GM19372 (cell line): ENCODE measurements at regions not wholly inside any gene's neighbourhood (a gene's known extent, or its start where the extent isn't known, plus 50 kb on each side); places are given as distances from the start of the nearest gene placed in this dataset.
"Not testable (repeated sequence)": the region's sequence is repeated elsewhere in the genome, so short reads cannot be mapped to it uniquely, and the experiment has no call there.

Source experiments
- ATAC-seq: cut with Tn5 transposase; IDR thresholded peaks from one replicate; pipeline ENCODE4 v1.9.1; 2021; ENCODE audit warnings: mild to moderate bottlenecking, low read depth, moderate library complexity; ENCODE audit not compliant: unreplicated experiment

DNA sequence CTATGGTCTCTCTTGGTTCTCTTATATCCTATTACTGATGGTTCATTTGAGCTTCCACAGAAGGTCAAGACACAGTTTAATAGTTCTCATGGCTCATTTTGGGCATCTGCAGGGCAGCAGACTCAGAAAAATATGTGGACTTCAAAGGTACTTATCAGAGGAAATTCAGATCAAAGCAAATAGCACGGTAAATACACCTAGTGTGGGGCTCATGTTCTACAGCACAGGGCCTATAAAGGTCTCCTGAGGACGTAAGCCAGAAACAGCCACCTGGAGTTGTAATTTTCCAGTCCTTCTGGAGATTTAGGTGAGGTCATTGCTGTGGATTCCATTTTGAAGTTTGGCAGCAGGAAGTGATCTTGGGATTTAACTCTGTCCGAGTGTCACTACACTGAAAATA, 134.5 kb upstream of the SGO1 start:
- ATAC-seq = no peak

DNA sequence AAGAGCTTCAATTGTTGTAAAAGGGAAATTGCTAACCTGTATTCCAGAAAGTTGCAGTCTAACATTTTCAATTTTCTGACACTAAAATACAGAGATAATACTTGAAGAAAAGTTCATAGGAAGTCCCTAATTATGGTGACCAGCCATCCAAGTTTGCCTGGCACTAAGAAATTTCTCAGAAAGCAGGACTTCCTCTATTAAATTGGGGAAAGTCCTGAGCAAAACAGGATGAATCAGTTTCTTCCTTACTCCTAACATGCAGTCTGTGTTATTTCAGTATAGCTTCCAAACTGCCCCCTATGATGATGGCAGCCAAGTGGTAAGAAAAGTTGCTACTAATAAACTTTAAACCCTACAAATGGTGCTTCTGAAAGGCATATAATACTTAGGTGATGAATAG, 133.5 kb upstream of the SGO1 start:
- ATAC-seq = no peak

DNA sequence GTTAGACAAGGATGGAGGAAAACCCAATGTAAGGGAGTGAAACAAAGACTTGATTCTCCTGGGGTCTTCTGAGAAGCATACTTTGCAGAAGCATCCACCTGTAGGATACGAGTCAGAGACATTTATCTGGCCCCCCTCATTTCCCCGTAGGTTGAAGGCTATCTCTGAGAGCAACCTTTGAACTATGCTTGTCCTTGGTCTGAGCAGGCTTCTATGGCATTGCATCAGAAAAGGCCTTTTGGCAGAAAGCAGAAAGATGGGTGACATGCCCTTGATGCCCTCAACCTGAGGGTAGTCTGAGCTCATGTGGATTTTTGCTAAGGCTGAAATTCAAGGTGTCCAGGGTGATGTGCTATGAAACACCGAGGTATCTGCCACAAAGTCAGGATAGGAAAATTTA, 131.6 kb upstream of the SGO1 start:
- no peak for ATAC-seq

DNA sequence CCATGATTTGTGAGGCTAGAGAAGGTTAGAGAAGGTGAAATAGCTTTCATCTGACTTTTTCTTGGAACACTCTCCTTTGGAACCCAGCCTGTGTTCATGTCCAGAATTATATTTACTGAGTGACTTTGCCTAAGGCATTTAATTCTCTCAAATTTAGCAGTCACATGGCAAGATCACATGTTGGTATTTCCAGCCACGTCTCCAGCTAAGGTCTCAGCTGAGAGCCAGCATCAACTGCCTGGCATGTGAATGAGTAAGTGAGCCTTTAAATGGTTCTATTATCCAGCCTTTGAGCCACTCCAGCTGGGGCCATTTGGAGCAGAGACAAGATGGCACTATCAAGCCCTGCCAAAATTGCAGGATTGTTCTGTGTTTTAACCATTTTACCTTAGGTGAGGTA, 130.2 kb upstream of the SGO1 start:
- no peak for ATAC-seq

DNA sequence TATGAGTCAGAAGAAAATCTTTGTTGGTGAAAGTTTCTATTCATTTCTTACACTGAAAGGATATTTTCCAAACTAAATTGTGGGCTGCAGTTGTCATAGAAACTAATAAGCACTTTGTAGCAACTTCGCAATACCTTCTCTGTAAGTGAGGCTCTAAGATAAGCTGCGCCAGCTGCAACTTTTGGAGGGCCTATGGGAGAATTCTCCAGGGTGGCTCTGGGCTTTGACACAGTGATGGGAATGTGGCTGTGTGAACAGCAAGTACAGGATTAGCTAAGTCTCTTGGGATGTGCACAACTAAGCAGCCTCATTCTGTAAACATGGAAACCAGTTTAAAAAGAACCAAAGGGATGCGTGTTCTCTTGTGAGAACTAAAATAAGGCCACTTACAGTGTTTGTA, 124.6 kb upstream of the SGO1 start:
- ATAC-seq = no peak

DNA sequence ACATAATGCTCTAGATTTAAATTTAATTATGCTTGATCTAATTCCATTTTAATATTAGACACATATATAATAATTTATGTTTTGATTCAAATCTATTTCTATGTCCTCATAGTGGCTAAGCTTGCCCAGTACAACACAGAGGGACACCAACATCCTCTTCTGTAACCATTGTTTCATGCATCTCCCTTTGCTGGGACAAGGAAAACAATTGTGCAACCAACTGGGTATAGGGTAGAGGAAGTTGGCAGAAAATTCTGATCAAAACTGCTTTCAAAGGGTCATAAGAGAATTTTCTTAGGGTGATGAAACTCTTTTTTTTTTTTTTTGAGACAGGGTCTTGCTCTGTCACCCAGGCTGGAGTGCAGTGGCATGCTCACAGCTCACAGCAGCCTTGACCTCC, 121.4 kb upstream of the SGO1 start:
- ATAC-seq = no peak

DNA sequence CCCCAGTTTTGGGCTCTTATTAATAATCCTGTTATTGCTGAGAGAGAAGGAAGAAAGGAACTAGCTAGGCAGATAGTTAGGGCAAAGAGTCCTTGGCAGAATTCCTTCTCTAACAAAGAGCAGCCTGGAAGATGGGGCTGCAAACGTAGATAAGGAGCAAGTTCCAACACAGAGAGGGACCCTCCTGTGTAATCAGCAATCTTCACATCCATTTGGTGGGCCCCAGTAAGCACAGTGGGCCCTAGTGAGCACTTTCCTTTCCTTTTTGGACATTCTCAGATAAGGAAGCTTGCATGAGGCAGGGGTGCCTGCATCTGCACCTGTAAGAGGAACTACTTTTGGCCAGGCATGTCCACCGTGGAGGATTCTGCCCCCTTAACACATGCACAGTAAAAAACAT, 119.6 kb upstream of the SGO1 start:
- ATAC-seq = no peak

DNA sequence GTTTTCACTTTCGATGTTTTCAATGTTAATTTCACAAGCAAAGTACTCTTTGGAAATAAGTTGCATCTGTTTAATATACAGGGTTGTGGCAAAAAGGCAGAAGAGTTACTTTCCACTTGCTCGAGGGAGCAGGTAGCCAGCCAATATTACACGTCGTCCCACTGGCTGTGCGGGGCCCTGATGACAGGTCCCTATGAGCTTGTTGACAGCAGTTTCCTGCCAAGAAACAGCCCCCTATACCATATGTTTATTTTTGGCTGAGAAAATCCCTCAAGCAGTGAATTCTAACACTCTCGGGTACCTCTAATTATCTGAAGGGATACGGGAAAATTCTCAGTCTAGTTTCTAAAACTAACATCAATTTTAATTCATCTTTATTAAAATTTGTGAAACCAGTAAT, 116.8 kb upstream of the SGO1 start:
- no peak for ATAC-seq

DNA sequence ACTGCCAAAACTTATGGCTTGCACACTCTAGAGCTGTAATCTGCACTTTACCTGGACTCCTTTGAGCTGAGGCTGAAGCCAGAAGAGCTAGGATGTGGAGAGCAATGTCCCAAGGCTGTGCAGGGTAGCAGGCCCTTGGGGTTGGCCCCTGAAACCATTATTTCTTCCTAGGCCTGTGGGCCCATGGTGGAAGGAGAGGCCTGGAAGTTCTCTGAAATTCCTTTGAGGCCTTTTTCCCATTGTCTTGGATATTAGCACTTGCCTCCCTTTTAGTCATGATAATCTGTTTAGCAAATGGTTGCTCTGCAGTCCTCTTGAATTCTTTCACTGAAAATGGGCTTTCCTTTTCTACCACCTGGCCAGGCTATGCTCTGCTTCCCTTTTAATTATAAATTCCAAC, 102.0 kb upstream of the SGO1 start:
- no peak for ATAC-seq

DNA sequence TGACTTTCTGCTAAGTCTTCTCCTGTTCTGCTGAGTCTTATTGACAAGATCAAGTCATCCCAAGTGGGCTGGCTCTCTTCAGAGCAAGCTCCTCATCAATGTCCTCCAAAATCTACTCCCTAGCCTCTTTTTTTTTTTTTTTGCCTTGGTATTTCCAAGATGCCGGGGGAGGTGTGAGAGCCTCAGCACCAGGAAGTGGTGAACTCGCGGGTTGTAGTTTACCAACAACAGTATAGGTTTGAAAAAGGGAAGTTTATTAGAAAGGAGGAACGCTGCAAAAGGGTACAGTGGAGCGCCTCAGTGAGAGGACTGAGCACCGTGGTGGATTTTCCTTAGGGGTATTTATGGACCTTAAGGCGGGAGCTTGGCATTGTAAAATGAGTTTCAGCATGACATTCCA, 94.3 kb upstream of the SGO1 start:
- no peak for ATAC-seq

DNA sequence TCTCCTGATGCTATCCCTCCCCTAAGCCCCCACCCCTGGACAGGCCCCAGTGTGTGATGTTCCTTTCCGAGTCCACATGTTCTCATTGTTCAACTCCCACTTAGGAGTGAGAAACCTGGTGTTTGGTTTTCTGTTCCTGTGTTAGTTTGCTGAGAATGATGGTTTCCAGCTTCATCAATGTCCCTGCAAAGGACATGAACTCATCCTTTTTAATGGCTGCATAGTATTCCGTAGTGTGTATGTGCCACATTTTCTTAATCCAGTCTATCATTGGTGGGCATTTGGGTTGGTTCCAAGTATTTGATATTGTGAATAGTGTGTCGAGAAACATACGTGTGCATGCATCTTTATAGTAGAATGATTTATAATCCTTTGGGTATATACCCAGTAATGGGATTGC, 80.0 kb upstream of the SGO1 start:
- not testable (repeated sequence) for ATAC-seq

DNA sequence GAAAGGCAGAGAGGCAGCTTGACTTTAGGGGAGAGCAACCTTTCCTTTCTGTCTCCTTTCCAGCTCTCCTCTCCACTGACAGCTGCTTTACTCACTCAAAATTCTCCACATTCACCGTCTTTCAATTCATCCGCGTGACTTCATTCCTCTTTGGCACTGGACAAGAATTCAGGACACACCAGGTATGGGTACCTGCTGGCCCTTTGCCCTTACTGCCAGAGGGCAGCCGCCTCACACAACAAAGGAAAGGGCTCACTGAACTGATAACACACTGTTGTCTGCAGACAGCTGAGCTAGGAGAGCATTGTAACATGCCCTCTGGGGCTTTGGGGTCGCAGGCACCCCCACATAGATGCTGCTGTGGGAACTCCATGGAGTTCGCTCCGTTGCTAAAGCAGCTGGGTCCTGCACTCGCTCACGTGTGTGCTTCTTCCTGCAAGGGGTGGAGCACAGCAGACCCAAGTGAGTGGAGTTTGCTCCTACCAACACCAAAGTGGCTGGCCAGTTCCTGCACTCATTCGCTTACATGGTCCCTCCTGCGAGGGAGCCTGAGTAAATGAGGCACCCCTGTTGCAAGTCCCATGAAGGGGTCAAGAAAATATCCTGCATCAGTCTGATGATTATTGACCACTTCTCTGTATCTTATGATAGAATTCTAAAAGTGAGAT, 79.0 kb upstream of the SGO1 start:
- ATAC-seq = no peak

DNA sequence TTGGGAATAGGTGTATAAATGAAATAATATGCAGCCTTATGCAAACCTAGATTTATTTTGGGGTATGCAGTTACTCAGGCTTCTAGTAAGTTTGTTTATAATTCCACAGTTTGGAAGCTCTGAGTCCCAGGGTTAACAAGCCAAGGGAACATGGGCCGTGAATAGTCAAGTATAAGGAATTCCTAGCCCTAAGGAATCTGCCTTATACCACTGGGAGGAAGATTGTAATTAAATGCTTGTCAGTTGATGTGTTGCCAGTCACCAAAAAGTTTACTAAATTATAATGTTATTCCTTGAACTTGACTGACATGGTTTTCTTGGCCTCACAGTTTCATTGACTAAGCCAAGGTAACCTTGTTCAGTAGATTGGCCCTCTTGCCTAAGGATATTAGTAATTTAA, 72.4 kb upstream of the SGO1 start:
- ATAC-seq = no peak

DNA sequence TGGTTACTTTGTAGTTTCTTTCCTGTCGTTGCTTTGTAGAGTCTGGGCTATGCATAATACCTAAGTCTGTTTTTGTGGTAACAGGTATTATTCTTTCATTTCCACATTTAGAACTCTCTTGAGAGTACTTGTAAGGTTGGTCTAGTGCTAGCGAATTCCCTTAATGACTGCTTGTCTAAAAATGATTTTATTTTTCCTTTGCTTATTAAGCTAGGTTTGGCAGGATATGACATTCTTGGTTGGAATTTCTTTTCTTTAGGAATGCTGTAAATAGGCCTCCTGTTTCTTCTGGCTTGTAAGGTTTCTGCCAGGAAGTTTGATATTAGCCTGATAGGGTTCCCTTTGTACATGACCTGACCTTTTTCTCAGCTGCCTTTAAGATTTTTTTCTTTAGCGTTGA, 70.1 kb upstream of the SGO1 start:
- ATAC-seq = peak; percentile 64

DNA sequence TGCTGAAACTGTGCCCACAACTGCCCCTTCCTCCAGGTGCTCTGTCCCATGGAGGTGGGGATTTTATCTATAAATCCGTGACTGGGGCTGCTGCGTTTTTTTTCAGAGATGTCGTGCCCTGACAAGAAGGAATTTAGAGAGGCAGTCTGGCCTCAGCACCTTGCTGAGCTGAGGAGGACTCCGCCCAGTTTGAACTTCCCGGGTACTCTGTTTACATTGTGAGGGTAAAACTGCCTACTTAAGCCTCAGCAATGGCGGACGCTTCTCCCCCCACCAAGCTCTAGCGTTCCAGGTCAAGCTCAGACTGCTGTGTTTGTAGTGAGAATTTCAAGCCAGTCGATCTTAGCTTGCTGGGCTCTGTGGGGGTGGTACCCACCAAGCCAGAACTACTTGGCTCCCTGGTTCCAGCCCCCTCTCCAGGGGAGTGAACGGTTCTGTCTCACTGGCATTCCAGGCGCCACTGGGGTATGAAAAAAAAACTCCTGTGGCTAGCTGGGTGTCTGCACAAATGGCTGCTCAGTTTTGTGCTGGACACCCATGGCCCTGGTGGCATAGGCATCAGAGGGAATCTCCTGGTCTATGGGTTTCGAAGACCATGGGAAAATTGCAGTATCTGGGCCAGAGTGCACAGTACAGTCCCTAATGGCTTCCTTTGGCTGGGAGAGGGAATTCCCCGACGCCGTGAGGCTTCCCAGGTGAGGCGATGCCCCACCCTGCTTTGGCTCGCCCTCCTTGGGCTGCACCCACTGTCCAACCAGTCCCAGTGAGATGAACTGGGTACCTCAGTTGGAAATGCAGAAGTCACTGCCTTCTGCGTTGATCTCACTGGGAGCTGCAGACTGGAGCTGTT, 68.5 kb upstream of the SGO1 start:
- ATAC-seq = no peak

DNA sequence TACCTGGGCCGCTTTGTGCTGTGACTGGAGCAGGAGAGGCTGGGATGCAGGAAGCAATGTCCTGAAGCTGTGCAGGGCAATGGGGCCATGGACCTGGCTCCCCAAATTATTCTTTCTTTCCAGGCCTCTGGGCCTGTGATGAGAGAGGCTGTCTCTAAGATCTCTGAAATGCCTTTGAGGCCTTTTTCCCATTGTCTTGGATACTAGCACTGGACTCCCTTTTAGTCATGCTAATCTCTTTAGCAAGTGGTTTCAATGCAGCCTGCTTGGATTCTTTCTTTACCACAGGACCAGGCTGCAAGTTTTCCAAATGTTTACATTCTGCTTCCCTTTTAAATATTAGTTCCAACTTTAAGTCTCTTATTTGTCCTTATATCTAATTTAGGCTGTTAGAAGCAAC, 64.8 kb upstream of the SGO1 start:
- ATAC-seq = no peak

DNA sequence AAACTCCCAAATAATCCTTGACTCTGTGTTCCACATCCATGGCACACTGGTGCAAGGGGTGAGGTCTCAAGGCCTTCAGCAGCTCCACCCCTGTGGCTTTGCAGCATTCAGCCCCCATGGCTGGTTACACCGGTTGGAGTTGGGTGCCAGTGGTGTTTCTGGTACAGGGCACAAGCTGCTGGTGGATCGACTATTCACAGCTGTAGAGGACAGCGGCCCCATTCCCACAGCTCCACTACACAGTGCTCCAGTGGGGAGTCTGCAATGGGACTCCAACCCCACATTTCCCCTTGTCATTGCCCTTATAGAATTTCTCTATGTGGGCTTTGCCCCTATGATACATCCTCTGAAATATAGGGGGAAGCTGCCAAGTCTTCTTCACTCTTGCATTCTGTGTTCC, 64.3 kb upstream of the SGO1 start:
- no peak for ATAC-seq

DNA sequence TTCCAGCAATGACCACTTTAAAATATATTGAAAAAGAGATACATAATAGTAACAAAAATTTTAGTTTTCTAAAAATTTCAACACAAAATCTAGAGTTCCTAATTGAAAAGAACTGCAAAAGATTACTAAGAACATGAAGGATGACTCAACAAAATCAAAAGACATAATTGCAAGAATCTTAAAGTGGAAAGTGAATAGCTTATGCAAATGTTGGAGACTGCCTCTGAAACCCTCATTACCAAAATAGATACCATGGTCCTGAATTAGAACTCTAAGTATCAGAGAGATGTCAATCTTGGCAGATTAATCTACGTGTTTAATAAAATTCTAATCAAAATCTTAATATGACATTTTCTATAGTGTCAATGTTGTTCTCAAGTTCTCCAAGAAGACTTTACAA, 60.7 kb upstream of the SGO1 start:
- peak; percentile 62 for ATAC-seq

DNA sequence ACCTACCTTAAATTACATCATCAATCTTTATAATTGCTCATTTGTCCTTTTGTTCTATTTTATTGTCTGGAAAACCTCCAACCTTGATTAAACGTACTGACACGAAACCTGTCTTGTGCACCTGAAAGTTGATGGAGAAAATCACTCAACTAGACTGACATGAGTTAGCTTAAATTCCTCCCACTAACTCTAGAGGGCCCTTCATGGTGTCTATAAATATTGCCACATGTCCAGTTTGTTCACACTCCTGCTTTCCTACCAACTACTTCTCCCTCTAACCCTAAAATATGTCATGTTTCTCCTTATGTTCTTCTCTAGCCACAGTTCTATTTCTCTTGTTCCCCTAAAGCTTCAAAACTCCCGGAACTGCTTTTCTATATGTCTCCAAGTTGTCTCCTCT, 59.8 kb upstream of the SGO1 start:
- ATAC-seq = no peak

DNA sequence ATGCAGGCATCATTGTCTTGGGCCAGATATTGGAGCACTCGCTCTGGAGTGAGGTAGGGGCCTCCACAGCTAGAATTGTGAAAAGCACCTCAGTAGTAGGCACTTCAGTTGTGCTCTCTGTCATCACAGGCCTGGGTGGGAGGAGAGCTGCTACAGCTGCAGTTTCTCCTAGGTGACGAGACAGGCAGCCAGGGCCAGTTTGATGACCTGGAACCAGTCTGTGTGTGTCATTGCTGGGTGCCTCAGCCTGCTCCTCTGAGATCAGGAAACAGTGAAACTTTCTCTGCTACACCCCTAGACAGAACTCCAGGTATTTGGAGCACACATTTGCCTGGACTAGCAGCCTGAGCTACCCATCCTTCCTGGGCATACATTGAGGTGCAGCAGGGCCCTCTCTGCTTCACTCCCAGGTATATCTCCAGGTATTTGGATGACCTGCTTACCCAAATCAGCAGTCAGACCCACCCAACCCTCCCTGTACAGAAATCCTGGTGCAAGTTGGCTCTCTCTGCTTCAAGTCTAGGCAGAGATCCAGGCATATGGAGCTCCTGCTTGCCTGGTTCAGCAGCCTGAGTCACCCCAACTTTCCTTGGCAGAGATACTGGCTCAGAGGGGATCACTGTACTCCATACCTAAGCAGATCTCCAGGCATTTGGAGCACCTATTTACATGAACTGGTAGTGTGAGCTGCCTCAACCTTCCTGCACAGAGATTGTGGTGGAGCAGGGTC, 54.3 kb upstream of the SGO1 start:
- ATAC-seq = no peak

DNA sequence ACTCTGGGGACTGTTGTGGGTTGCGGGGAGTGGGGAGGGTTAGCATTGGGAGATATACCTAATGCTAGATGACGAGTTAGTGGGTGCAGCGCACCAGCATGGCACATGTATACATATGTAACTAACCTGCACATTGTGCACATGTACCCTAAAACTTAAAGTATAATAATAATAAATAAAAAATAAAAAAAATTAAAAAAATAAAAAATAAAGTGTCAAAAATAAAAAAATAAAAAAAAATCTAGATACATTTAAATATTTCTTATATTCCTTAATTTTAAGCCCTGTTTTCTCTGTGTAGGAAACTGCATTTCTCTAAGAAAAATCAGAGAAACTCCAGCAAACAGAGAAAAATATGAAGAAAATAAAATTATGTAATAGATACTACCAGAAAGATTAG, 52.2 kb upstream of the SGO1 start:
- ATAC-seq = not testable (repeated sequence)

DNA sequence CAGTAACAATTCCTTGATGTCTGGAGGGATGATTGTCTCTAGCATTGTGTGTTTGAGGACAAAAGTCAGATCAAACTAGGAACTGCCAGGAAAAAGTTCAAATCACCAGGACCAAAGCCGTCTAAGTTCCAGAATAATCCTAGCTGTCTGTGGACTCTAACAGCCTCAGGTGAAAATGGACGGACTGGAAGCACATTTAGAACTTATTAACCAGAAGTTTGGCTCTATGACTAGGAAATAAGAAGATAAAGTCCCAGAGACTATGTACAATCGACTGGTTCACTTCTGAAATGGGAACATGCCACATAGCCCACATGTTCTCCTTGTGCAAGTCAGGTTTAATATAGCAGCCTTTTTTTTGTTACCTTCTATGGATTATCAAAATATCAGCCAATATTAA, 50.6 kb upstream of the SGO1 start:
- ATAC-seq = no peak
